Activated naive CD4-positive, alpha-beta T cell treated with Interleukin-2 at 50 U/mL for 16 hours (primary cell): ENCODE measurements at regions not wholly inside any gene's neighbourhood (a gene's known extent, or its start where the extent isn't known, plus 50 kb on each side); places are given as distances from the start of the nearest gene placed in this dataset.

Source experiments
- DNase-seq: peaks from one replicate; pipeline ENCODE4 v3.0.0-alpha.2; 2020

DNA sequence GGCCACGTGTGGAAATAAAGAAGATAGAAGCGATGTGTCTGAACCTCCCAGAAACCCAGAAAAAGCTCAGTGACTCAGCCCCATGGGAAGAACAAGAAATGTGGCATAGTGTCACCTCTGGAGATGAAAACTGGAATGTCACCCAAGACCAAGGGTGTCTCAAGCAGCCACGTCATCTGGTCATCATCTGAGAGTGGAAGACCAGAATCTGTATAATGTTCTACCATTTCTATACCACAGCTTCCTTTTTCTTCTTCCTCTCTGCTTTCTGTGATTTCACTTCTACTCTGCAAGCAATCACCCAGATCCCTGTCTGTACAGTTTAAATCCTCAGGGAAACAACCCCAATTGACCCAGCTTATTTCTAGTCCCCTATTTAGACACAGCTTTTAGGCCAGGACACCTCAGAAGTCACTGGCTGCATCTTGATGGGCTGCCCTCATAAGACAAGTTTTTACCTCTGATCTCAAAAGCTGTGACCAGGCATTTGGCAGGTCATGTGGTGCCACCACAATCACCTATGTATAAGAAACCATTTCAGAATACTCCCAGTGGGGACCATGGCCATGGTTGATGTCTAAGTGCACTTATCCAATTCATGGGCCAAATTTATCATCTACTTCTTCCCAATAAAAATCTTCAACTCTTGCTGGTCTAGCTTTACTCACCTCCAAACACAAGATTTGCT, 278.5 kb upstream of the UMPS start:
- no peak for DNase-seq

GRCh38 chr3:124453189-124453588, 277.1 kb upstream of the UMPS start:
- no peak for DNase-seq

- DNase-seq, result no peak
These were observed 274.4 kb upstream of the UMPS start for GRCh38 chr3:124455891-124456290.

DNA sequence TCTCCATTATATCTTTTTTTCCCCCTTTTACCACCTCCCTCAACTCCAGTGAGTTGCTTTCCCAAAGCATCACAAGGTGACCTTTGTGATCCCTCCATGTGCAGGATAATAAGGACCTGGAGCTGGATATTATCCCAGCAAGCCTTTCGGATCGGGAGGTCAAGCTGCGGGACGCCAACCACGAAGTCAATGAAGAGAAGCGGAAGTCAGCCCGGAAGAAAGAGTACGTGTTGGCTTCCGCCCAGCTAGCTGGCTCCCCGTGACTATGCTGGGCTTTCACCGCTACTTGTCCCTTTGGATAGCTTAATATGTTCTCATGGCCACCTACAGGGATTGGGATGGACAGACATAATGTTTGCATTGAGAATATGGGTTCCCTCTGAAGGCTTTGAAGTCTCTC, 273.7 kb upstream of the UMPS start:
- DNase-seq, result no peak

DNA sequence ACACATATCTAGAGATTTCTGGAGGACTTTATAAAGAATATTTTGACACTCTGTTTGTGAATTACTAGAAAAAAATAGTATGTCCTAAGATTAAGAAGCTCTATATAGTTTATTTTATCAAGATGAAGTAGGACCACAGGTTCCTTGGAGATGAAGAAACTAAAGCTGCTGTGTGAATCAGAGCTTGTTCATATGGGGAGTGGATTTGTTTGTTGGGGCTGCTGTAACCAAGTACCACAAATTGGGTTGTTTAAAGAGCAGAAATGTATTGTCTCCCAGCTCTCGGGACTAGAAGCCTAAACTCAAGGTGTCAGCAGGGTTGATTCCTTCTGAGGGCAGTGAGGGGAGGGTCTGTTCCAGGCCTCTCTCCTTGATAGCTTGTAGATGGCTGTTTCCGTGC, 270.6 kb upstream of the UMPS start:
- no peak for DNase-seq

GRCh38 chr3:124461126-124461525, 269.1 kb upstream of the UMPS start:
- no peak for DNase-seq

DNA sequence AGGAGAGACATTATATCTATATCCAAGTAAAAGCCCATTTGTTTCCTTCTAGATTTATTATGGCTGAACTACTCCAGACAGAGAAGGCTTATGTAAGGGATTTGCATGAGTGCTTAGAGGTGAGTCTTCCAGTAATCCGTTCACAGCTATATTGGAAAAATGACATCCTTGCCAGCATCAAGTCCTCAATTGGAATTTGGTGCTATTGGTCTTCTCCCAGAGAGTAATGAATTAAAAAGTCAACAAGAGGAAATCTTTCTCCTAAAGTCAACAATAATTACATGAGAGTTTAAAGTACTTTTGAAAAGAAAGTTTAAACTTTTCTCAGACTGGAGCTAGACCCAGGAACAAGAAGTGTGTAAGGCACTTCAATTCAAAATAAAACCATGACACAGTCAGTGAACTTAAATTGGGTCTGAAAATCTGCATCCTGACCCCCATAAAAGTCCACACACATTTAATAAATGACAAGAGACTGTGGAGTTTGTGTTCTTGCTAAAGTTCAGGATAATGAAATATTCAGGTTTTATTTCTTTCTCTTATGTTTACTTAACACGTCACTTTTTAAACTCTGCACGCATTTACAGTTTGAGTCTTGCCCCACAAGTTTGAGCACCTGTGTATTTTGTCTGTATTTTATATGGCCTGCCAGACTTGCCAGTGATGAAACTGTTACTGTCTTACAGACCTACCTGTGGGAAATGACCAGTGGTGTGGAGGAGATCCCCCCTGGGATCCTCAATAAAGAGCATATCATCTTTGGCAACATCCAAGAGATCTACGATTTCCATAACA, 268.2 kb upstream of the UMPS start:
- no peak for DNase-seq

DNA sequence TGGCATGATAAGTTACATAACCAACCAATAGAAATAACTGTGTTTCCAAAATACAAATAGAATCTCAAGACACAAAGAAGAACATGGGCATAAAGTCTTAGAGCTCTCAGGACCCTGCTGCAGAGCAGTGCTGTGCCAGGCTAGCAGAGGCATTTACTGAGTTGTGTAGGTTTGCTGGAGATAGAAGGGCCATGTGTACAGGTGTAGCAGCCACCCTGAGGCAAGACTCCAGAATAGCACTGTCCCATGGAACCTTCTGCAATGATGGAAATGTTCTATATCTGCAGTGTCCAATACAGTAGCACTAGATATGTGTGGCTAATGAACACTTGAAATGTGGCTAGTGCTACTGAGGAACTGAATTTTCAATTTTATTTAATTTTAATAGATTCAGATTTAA, 267.0 kb upstream of the UMPS start:
- no peak for DNase-seq

GRCh38 chr3:124467980-124468902, 262.0 kb upstream of the UMPS start:
- peak; percentile 6 for DNase-seq

DNA sequence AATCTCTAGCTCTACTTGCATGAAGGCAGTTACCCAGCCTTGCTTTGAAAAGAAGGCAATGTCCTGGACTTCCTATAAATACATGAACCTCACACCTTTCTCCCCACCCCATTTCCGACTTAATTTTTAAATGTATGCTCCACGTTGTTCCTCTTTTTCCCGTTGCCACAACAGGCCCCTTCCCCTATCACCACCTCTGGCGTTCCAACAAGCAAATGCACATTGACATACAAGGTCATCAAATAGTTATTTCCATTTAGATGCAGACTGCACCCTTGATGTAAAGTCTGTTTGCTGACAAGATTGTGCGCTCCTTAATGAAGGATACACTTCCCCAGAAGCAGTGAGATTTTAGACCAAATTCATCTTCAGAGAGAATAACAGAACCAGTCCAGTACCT, 260.7 kb upstream of the UMPS start:
- no peak for DNase-seq

DNA sequence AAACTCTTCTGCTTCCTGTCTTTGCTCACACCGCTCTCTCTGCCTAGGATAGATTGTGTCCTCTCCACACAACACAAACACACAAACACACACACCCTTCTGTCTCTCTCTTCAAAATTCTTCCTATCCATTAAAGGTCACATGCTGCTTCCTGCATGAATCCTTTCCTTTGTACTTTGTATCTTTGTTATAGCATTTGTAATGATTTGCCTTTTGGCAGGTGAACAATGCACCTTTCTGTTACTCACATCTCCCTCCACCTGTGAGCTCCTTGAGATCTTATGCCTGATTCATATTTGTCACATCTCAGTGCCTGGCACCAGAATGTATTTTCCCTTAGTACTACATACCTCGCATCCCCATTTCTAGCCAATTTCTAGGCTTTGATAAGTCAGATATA, 251.4 kb upstream of the UMPS start:
- no peak for DNase-seq

DNA sequence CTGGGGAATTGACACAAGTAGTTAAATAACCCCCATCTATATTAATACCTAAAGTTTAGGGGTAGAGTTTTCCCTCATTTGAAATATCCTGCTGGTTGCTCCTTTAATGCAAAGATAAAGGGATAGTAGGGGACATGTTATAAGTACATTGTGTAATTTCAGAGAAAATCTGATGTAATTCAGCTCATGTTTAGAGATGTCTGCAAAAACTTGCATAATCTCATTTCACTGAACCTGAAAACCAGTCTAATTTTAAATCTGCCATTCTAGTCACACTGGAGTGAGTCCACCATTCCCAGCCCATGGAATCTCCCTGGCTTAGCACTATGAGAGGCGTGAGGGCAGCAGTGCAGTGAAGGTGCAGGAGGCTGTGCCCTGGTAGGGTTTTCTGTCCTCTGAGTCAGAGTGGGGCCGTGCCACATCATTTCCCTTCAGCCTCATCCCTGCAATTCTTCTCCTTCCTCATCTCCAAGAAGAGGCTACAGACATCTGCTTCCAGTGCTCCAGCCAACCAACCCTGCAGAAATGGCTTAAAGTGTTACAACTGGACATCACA, 246.3 kb upstream of the UMPS start:
- no peak for DNase-seq

DNA sequence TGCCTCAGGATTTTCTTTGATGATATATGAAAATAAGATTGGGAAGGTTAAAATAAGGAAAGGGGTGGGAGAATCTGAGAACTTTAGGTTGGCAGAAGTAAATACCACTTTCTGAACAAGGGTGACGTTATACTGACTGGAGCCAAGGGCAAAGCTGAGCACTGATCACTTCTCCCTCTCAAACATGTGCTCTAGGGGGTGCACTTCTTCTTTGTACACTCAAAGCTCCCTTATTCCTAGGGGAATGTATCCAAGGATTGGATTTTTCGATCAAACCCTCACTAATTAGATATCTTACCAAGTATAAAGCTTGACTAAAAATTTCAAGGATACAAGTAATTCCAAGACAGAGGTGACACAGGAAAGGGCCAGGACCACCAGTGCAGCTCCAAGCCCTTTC, 243.9 kb upstream of the UMPS start:
- no peak for DNase-seq

DNA sequence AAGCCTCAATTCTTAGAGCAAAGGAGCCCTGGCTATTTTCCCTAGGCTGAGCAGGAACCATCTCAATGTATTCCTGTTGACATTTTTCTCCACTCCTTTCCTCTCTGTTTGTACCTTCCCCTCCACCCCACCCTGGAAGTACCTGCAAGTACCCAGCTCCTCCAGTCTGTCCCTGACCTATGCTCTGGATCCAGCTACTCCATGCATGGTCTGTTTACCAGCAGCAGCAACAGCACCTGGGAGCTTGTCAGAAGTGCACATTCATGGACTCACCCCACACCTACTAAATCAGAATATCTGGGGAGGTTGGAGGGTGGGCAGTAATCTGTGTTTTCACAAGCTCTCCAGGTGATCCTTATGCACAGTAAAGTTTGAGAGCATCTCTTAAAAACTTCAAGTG, 240.7 kb upstream of the UMPS start:
- no peak for DNase-seq

DNA sequence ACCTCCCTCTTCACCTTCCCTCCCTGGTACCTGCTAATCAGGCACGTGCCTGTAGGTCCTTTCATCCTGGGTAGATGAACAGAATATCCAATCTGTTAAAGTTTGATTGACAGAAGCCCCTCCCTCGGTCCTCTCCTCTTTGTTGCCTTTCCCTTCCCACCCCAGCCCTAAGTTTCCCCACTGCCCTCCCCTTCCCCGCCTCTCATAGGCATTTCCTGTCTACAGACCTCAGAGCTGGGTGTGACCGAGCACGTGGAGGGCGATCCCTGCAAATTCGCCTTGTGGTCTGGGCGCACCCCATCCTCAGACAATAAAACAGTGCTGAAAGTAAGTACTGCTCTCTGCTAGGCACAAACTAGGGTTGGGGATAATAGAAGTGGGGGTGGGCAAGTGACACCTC, 239.2 kb upstream of the UMPS start:
- DNase-seq, result no peak

DNA sequence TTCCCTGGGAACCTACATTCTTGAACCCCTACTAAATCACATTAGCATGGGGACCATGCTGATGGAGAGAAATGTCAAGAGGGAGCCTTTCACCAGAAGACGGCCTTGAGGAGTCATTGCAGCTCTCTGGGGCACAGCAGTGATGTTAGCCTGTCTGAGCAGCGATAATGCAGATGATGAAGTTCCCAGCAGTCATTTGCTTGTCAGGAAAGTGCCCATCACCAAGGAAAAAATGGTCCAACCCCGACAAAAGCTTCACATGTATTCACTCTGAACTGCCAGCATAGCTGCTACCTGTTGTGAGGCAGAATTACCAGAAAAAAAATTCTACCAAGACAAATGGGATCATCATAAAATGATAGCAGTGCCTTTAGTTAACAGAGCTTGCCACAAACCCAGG, 238.4 kb upstream of the UMPS start:
- no peak for DNase-seq

DNA sequence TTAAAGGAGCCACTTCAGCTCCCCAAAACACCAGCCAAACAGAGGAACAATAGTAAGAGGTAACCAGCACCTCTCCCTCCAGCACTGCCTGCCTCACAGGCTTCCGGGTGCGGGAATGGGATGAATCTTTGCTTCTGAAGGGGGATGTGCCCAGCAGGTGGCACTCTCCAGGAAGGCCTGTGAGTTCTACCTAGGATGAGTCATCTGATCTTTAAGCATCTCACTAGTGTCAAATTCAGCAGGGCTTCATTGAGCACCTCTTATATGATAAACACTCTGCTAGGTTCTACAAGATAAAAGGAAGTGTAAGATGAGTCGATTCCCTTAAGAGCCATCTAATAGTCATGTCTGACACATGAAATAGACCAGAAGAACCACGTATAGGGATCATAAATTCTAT, 237.4 kb upstream of the UMPS start:
- DNase-seq, result no peak

DNA sequence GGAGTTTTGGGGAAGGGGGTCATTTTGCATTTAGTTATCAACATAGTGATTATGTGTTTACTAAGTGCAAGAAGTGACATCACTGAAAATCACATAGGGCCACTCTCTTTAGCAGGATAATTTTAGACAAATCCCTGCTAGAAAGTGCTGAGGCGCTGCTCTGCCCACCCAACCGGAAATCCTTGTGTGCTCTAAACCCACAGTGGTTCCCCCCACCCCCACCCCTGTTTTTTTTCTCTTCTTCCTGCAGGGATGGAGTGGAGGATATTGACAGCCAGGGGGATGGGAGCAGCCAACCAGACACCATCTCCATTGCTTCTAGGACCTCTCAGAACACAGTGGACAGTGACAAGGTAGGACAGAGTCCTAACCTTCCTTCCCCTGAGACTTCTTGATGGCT, 234.2 kb upstream of the UMPS start:
- no peak for DNase-seq

DNA sequence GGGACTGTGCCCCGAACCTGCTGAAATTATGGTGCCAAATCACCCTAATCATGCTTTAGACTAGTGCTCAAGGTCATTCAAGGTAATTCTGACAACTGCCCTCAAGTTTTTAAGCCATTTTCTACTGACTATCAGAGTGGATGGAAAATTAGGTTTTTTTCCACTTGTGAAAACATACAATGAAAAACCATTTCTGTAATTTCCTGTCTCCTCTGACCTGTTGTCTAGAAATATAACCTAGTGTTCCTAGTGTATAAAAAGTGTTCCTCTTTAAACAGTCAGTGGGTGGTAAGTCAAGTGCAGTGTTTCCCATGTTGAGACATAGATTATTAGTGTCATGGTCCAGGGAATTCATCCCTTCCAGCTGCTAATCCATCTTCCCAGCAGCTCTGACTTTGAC, 232.8 kb upstream of the UMPS start:
- no peak for DNase-seq

DNA sequence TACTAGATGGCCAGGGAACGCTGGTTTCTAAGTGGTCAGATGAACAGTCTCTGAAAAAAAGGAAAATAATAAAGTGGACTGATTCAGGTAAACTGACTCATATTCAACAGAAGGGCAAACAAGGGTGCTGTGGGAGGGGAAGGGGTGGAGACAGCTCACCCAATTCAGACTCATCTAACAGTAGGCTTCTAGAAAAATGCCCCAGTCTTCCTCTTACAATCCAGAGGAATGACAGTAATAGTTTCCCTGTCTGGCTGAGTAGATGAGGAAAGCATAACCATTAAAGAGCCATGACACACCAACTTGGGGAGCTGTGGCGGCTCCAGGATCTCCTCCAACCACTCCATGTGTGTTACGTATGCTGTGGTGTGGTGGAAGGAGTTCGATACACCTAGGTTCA, 231.4 kb upstream of the UMPS start:
- DNase-seq, result no peak

GRCh38 chr3:124504332-124505059, 225.8 kb upstream of the UMPS start:
- no peak for DNase-seq

GRCh38 chr3:124509884-124510283, 220.4 kb upstream of the UMPS start:
- no peak for DNase-seq

DNA sequence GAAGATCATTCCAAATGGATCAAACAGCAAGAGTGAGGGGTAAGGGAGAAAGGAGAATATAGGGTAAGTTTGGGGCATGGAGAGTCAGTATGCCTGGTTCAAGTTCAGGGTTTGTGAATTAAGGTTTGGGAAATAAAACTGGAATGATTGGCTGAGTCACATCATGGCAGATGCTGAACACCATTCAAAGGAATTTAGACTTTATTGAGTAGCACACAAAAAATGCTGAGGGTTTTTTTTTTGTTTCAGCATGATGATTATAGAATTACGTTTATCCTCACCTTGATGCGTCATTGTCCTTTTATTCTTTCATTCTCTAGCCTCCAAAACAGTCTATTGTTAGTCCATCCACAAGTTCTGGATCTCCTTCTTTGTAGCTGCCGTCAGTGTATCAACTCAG, 220.0 kb upstream of the UMPS start:
- no peak for DNase-seq
